H1 (cell line): ENCODE measurements at regions not wholly inside any gene's neighbourhood (a gene's known extent, or its start where the extent isn't known, plus 50 kb on each side); places are given as distances from the start of the nearest gene placed in this dataset.

ENCODE experiments used
- CTCF ChIA-PET: fragments of 300-600 bp; sonication (Branson Sonifier 250); formaldehyde crosslinking; loops from one replicate; lab custom pipeline; 2021; ENCODE audit not compliant: partially characterized antibody; lab: Charles Lee
- POLR2A ChIA-PET: fragments of 300-600 bp; sonication (Branson Sonifier 250); formaldehyde crosslinking; loops from one replicate; lab custom pipeline; 2021; ENCODE audit warnings: inconsistent platforms; ENCODE audit not compliant: partially characterized antibody; lab: Charles Lee
- DNase-seq, 2 experiments: peaks; one replicate each; pipeline versions ENCODE4 v3.0.0 to v3.0.0-alpha.2; 2010 to 2022; ENCODE audit warnings: low spot score in 2 of 2, low read depth in 1 of 2, mixed read lengths in 1 of 2
- FAIRE-seq: peaks from 2 replicates; lab custom pipeline; 2011; peaks lifted over from hg19 to GRCh38; lab: Jason Lieb, UNC
- H2AFZ ChIP-seq: 2 replicates; pipeline ENCODE4 v1.8.1; 2012; ENCODE audit warnings: low read length, inconsistent platforms
- H2AK5ac ChIP-seq: 2 replicates; pipeline ENCODE4 v1.6.1; 2013; ENCODE audit warnings: low read depth, low read length
- H2BK120ac ChIP-seq: replicated peaks from 2 replicates; pipeline ENCODE3; 2013; ENCODE audit warnings: low read depth, low read length, inconsistent platforms
- H2BK12ac ChIP-seq: 2 replicates; pipeline ENCODE4 v1.6.1; 2013; ENCODE audit warnings: low read depth, low read length
- H2BK15ac ChIP-seq: 2 replicates; pipeline ENCODE4 v1.6.1; 2013; ENCODE audit warnings: low read length
- H2BK20ac ChIP-seq: 2 replicates; pipeline ENCODE4 v1.6.1; 2013; ENCODE audit warnings: low read length
- H2BK5ac ChIP-seq: 2 replicates; pipeline ENCODE4 v1.6.1; 2013; ENCODE audit warnings: low read depth, low read length
- H3K14ac ChIP-seq: 2 replicates; pipeline ENCODE4 v1.6.1; 2013; ENCODE audit warnings: inconsistent platforms; ENCODE audit not compliant: insufficient read length
- H3K18ac ChIP-seq: 2 replicates; pipeline ENCODE4 v1.6.1; 2013; ENCODE audit warnings: low read length; ENCODE audit errors: extremely low read depth
- H3K23ac ChIP-seq: 2 replicates; pipeline ENCODE4 v1.6.1; 2013; ENCODE audit warnings: inconsistent platforms; ENCODE audit not compliant: insufficient read length
- H3K23me2 ChIP-seq: 2 replicates; pipeline ENCODE4 v1.6.1; 2013; ENCODE audit warnings: low read depth, low read length
- H3K27ac ChIP-seq: 2 replicates; pipeline ENCODE4 v1.6.1; 2011; ENCODE audit warnings: low read depth, low read length, inconsistent platforms
- H3K27me3 ChIP-seq, 4 experiments: replicated peaks in 1 of 4; 1 replicate in 1 of 4; 2 replicates in 3 of 4; pipeline versions ENCODE4 v1.6.1 to v1.8.1; 2011 to 2013; ENCODE audit warnings: low read length in 3 of 4, mild to moderate bottlenecking in 3 of 4, inconsistent platforms in 2 of 4, mixed read lengths in 2 of 4, moderate library complexity in 1 of 4; ENCODE audit not compliant: control insufficient read depth in 3 of 4, insufficient read depth in 3 of 4; ENCODE audit errors: extremely low read depth in 1 of 4
- H3K36me3 ChIP-seq, 4 experiments: 2 replicates each; pipeline versions ENCODE4 v1.6.1 to v1.8.1; 2011 to 2013; ENCODE audit warnings: mild to moderate bottlenecking in 4 of 4, low read length in 3 of 4, moderate library complexity in 2 of 4, control low read depth in 1 of 4, inconsistent platforms in 1 of 4; ENCODE audit not compliant: insufficient read depth in 4 of 4, control insufficient read depth in 2 of 4
- H3K4ac ChIP-seq: replicated peaks from 2 replicates; pipeline ENCODE3; 2013; ENCODE audit warnings: low read length, low read depth, mixed read lengths, inconsistent platforms; ENCODE audit not compliant: insufficient read length
- H3K4me1 ChIP-seq, 4 experiments: replicated peaks in 1 of 4; 1 replicate in 1 of 4; 2 replicates in 3 of 4; pipeline versions ENCODE4 v1.6.1 to v1.8.1; 2011 to 2013; ENCODE audit warnings: low read length in 3 of 4, inconsistent platforms in 2 of 4, mixed read lengths in 1 of 4; ENCODE audit not compliant: insufficient read depth in 4 of 4, control insufficient read depth in 3 of 4
- H3K4me2 ChIP-seq, 2 experiments: 2 replicates each; pipeline versions ENCODE4 v1.6.1 to v1.8.1; 2011 to 2013; ENCODE audit warnings: low read depth in 2 of 2, low read length in 2 of 2, control low read depth in 1 of 2, inconsistent platforms in 1 of 2, mild to moderate bottlenecking in 1 of 2; ENCODE audit not compliant: insufficient read depth in 1 of 2
- H3K4me3 ChIP-seq, 4 experiments: fragments of 200-600, 300-600 bp in 1 of 4; sonication (generic), shearing (Covaris generic), sonication (Bioruptor Twin) in 1 of 4; 2 replicates each; pipeline versions ENCODE4 v1.5.1 to v1.8.1; 2011 to 2016; ENCODE audit warnings: low read length in 4 of 4, low read depth in 3 of 4, control low read depth in 2 of 4, inconsistent platforms in 2 of 4, mild to moderate bottlenecking in 2 of 4, mixed read lengths in 1 of 4, moderate library complexity in 1 of 4; ENCODE audit not compliant: insufficient read depth in 2 of 4; ENCODE audit errors: extremely low read depth in 1 of 4
- H3K56ac ChIP-seq: replicated peaks from 2 replicates; pipeline ENCODE3; 2013; ENCODE audit warnings: low read depth, mild to moderate bottlenecking, mixed read lengths, low read length, inconsistent platforms; ENCODE audit not compliant: insufficient read length
- H3K79me1 ChIP-seq: 2 replicates; pipeline ENCODE4 v1.6.1; 2013; ENCODE audit warnings: low read depth, low read length, control low read depth
- H3K79me2 ChIP-seq, 2 experiments: 2 replicates each; pipeline versions ENCODE4 v1.6.1 to v1.8.1; 2012 to 2013; ENCODE audit warnings: low read length in 2 of 2, mild to moderate bottlenecking in 2 of 2, inconsistent platforms in 1 of 2; ENCODE audit not compliant: insufficient read depth in 2 of 2, control insufficient read depth in 1 of 2
- H3K9ac ChIP-seq, 4 experiments: replicated peaks in 1 of 4; 1 replicate in 1 of 4; 2 replicates in 3 of 4; pipeline versions ENCODE4 v1.6.1 to v1.8.1; 2011 to 2013; ENCODE audit warnings: low read depth in 3 of 4, low read length in 3 of 4, control low read depth in 2 of 4, mild to moderate bottlenecking in 2 of 4, moderate library complexity in 2 of 4, inconsistent platforms in 1 of 4; ENCODE audit errors: extremely low read depth in 1 of 4
- H3K9me3 ChIP-seq, 2 experiments: 2 replicates each; pipeline versions ENCODE4 v1.6.1 to v1.8.1; 2012 to 2013; ENCODE audit warnings: mild to moderate bottlenecking in 2 of 2, moderate library complexity in 2 of 2, control low read depth in 1 of 2, inconsistent platforms in 1 of 2, low read depth in 1 of 2, low read length in 1 of 2, mixed read lengths in 1 of 2; ENCODE audit not compliant: insufficient read depth in 2 of 2
- H4K20me1 ChIP-seq, 2 experiments: replicated peaks in 1 of 2; 2 replicates each; pipeline versions ENCODE3 to v1.8.1; 2011 to 2013; ENCODE audit warnings: inconsistent platforms in 2 of 2, low read length in 2 of 2, mild to moderate bottlenecking in 1 of 2; ENCODE audit not compliant: insufficient read depth in 2 of 2, control insufficient read depth in 1 of 2
- H4K5ac ChIP-seq: 2 replicates; pipeline ENCODE4 v1.6.1; 2013; ENCODE audit warnings: low read length, low read depth, mixed read lengths, inconsistent platforms; ENCODE audit not compliant: insufficient read length
- H4K8ac ChIP-seq: 2 replicates; pipeline ENCODE4 v1.8.0; 2013; ENCODE audit warnings: mild to moderate bottlenecking, moderate library complexity, low read length, inconsistent platforms; ENCODE audit not compliant: insufficient read depth; ENCODE audit errors: extremely low read depth
- H4K91ac ChIP-seq: replicated peaks from 2 replicates; pipeline ENCODE3; 2013; ENCODE audit warnings: low read length, mixed read lengths, inconsistent platforms; ENCODE audit not compliant: insufficient read length
- BACH1 ChIP-seq: IDR thresholded peaks from 2 replicates; pipeline ENCODE4 v1.6.1; 2012; ENCODE audit warnings: low read length, improper control_type of control experiment
- BCL11A ChIP-seq, 2 experiments: IDR thresholded peaks; one replicate each; pipeline ENCODE4 v1.6.1; 2011; ENCODE audit warnings: low read depth in 2 of 2, low read length in 2 of 2, mild to moderate bottlenecking in 2 of 2
- BRCA1 ChIP-seq: IDR thresholded peaks from 2 replicates; pipeline ENCODE4 v1.6.1; 2012; ENCODE audit warnings: low read depth, low read length, improper control_type of control experiment
- CEBPB ChIP-seq: IDR thresholded peaks from 2 replicates; pipeline ENCODE4 v1.6.1; 2012; ENCODE audit warnings: low read depth, low read length
- CHD1 ChIP-seq: IDR thresholded peaks from 2 replicates; pipeline ENCODE4 v1.6.1; 2012; ENCODE audit warnings: low read depth, low read length, improper control_type of control experiment
- CTBP2 ChIP-seq: IDR thresholded peaks from 2 replicates; pipeline ENCODE4 v1.7.0; 2011; ENCODE audit warnings: borderline replicate concordance, mild to moderate bottlenecking, moderate library complexity, mixed read lengths, low read length; ENCODE audit not compliant: insufficient read depth, insufficient read length
- FOSL1 ChIP-seq: IDR thresholded peaks from 2 replicates; pipeline ENCODE4 v1.6.1; 2011; ENCODE audit warnings: mild to moderate bottlenecking, low read depth, low read length, moderate library complexity; ENCODE audit not compliant: insufficient read depth
- JUND ChIP-seq: IDR thresholded peaks from 2 replicates; pipeline ENCODE4 v1.6.1; 2011; ENCODE audit warnings: mild to moderate bottlenecking, improper control_type of control experiment, low read length
- MAFK ChIP-seq: IDR thresholded peaks from 2 replicates; pipeline ENCODE4 v1.6.1; 2012; ENCODE audit warnings: low read depth, mild to moderate bottlenecking, improper control_type of control experiment, low read length
- PHF8 ChIP-seq: fragments of 200-600 bp; sonication (generic); conservative IDR thresholded peaks from 2 replicates; pipeline ENCODE4 v1.7.1; 2012; ENCODE audit warnings: low read depth, mild to moderate bottlenecking, inconsistent platforms, low read length, moderate library complexity
- POLR2A ChIP-seq, 2 experiments: IDR thresholded peaks; 1 replicate in 1 of 2; 2 replicates in 1 of 2; pipeline ENCODE4 v1.6.1; 2011; ENCODE audit warnings: low read depth in 2 of 2, low read length in 2 of 2, mild to moderate bottlenecking in 2 of 2; ENCODE audit errors: control extremely low read depth in 1 of 2
- SIN3A ChIP-seq, 2 experiments: IDR thresholded peaks in 1 of 2; conservative IDR thresholded peaks in 1 of 2; 2 replicates each; pipeline ENCODE4 v1.6.1; 2011 to 2012; ENCODE audit warnings: low read length in 2 of 2, improper control_type of control experiment in 1 of 2, low read depth in 1 of 2, mild to moderate bottlenecking in 1 of 2
- TCF12 ChIP-seq: IDR thresholded peaks from 2 replicates; pipeline ENCODE4 v1.6.1; 2011; ENCODE audit warnings: low read depth, mild to moderate bottlenecking, low read length
- YY1 ChIP-seq: IDR thresholded peaks from 2 replicates; pipeline ENCODE4 v1.6.1; 2011; ENCODE audit warnings: low read depth, mild to moderate bottlenecking, low read length
- WGBS, 2 experiments: shearing (Covaris generic) in 1 of 2; methylation state at CpG; one replicate each; pipeline versions ENCODE4 v1.1.6 to v1.1.7; 2013 to 2015; ENCODE audit warnings: low lambda C conversion rate in 2 of 2, mixed read lengths in 2 of 2, inconsistent platforms in 1 of 2, low coverage in 1 of 2, missing lambda C conversion rate in 1 of 2; ENCODE audit not compliant: insufficient replicate concordance in 2 of 2, insufficient coverage in 1 of 2, insufficient read length in 1 of 2; ENCODE audit errors: extremely low coverage in 1 of 2, missing lambda C conversion rate in 1 of 2; 5-methylcytosine and 5-hydroxymethylcytosine counted together
- TF ChIP-seq, protein P1 (sequence below): IDR thresholded peaks from 2 replicates; pipeline ENCODE4 v1.6.1; 2011; ENCODE audit warnings: low read length, improper control_type of control experiment

DNA sequence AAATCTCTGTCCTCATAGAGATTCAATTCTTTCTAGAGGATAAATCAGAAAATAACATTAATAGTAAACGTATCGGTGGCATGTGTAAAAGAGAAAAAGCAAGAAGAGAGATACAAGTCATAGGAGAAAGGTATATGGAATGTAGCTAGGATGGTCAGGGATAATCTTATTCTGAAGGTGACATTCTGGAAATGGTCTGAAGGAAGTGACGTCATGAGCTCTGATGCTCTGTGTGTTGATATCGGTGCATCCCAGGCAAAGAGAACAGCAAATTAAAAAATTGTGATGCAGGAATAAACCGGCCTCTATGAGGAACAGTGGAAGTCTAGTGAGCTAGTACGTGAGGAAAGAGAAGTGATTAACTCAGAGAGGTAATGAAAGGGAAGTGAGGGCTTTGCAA is 1215.8 kb downstream of the CNTNAP5 start:
- Histone ChIP-seq H3K23me2 (no peaks in the 10 kb centered on the region), H3K9ac (no peak overlapping the region), H3K9me3 (no peaks in the 10 kb centered on the region), H2BK20ac (no peak overlapping the region), H3K4me1 (no peaks in the 10 kb centered on the region), H3K4me2 (no peak overlapping the region), H4K5ac (no peak overlapping the region), H4K8ac (no peak overlapping the region), H2BK15ac (no peak overlapping the region), H3K56ac (no peak overlapping the region), H3K4me3 (no peak overlapping the region; a peak in 2 of 8 replicates), H3K27ac (no peak overlapping the region), H2AFZ (0 out of 2 replicates have a peak overlapping the region, but pooled peaks have one; percentile 81), H3K27me3 (no peaks in the 10 kb centered on the region), H3K23ac (no peak overlapping the region), H4K91ac (no peak overlapping the region), H2AK5ac (no peak overlapping the region), H3K79me1 (no peaks in the 10 kb centered on the region), H3K4ac (no peak overlapping the region), H3K14ac (no peak overlapping the region), H4K20me1 (no peaks in the 10 kb centered on the region), H2BK12ac (no peak overlapping the region), H2BK120ac (no peak overlapping the region), H2BK5ac (no peak overlapping the region), H3K18ac (no peak overlapping the region), H3K79me2 (no peaks in the 10 kb centered on the region), H3K36me3 (no peaks in the 10 kb centered on the region)
- WGBS, 2 experiments, result 99% methylated on average over 6 of the region's 6 CpGs; no CpG with 5 or more reads in 1 of the 2 experiments
- ChIA-PET POLR2A (no interaction called here), CTCF (interaction anchor here (2.7 kb wide), 1 partner anchor 13 kb away, joined by 11 read pairs; no protein-coding TSS in a partner anchor)
- DNase-seq (no peak), FAIRE-seq (no peak)
- TF ChIP-seq CHD1 (no peak), BACH1 (no peak), CTBP2 (no peak), JUND (no peak), TCF12 (no peak), FOSL1 (no peak), BRCA1 (no peak), YY1 (no peak), BCL11A (IDR thresholded peaks at IDR 0.05; ENCODE audit: low read depth in 2 of 2, low read length in 2 of 2) (no peak), MAFK (no peak), CEBPB (no peak), PHF8 (no peak), POLR2A (IDR thresholded peaks at IDR 0.05; ENCODE audit: control extremely low read depth in 1 of 2, low read depth in 2 of 2, low read length in 2 of 2) (no peak), SIN3A (conservative IDR thresholded peaks at IDR 0.05 in 1 of 2, IDR thresholded peaks at IDR 0.05 in 1 of 2; ENCODE audit: low read depth in 1 of 2, low read length in 2 of 2) (no peak)
- TF ChIP-seq, protein P1, sequence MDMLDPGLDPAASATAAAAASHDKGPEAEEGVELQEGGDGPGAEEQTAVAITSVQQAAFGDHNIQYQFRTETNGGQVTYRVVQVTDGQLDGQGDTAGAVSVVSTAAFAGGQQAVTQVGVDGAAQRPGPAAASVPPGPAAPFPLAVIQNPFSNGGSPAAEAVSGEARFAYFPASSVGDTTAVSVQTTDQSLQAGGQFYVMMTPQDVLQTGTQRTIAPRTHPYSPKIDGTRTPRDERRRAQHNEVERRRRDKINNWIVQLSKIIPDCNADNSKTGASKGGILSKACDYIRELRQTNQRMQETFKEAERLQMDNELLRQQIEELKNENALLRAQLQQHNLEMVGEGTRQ, result no peak
